Activated T-cell treated with anti-CD3 and anti-CD28 coated beads, Interleukin-2, amount 50 U/mL, for 4 hours (primary cell): ENCODE measurements at regions not wholly inside any gene's neighbourhood (a gene's known extent, or its start where the extent isn't known, plus 50 kb on each side); places are given as distances from the start of the nearest gene placed in this dataset.

ENCODE experiments used
- ATAC-seq, 2 donors: fragments of 200-7000 bp; cut with Tn5 transposase; one replicate each; pipeline ENCODE4 v1.10.0; 2021
- DNase-seq: peaks from one replicate; pipeline ENCODE4 v3.0.0-alpha.2; 2020
- H3K27me3 Mint-ChIP-seq: one replicate; pipeline ENCODE4 v1.8.0; 2021; ENCODE audit warnings: low read depth, mixed read lengths
- H3K36me3 Mint-ChIP-seq: one replicate; pipeline ENCODE4 v1.8.0; 2022; ENCODE audit warnings: mixed read lengths; ENCODE audit not compliant: insufficient read depth
- H3K4me1 Mint-ChIP-seq: one replicate; pipeline ENCODE4 v1.8.0; 2021; ENCODE audit warnings: low read depth, mixed read lengths
- H3K4me3 Mint-ChIP-seq: one replicate; pipeline ENCODE4 v1.8.0; 2021; ENCODE audit warnings: mild to moderate bottlenecking, moderate library complexity, mixed read lengths
- H3K9me3 Mint-ChIP-seq: one replicate; pipeline ENCODE4 v1.8.0; 2021; ENCODE audit warnings: mixed read lengths

DNA sequence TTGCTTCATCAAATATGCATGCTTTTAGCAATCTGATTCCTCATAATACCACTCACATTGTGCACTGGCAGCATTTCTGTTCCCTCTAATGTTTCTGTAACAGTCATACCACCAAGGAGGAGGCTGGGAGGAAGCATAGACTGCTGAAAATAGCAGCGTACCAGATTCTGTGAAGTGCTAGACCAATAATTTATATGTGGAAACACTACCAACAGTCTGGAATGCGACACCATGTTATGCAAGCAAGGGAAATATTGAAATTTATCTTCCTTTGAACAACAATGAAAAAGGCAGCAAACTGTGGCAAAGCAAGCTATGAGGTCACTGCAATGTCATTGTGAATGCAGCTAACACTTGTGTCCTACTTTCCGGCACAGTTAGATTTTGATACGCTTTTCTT, 1388.0 kb downstream of the EFNB2 start:
- Mint-ChIP-seq H3K27me3 (peaks cover 7% of the 10 kb centered on the region), H3K4me1 (no peaks in the 10 kb centered on the region), H3K4me3 (no peak overlapping the region), H3K9me3 (no peaks in the 10 kb centered on the region), H3K36me3 (no peaks in the 10 kb centered on the region)
- DNase-seq (no peak), ATAC-seq (no peak)

DNA sequence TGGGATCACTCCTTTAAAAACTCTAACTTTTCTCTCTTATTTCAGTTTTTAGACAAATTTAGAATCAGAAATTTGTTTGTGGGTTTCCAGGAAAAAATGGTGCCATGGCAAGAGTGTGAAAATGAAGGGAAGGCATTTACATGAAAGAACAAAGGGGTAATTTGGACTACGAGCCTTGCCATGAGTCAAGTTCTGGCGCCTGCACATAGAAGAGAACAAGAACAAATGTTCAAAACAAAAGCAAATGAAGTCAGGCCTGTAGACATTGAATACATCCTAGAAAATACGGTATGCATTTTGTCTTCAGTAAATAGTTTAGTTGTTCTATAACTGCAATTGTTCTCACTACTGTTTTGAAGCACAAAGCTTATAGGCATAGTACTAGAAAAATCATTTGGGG, 1390.5 kb downstream of the EFNB2 start:
- ATAC-seq (no peak), DNase-seq (no peak)
- Mint-ChIP-seq H3K4me3 (no peak overlapping the region), H3K9me3 (no peaks in the 10 kb centered on the region), H3K27me3 (peaks cover 3% of the 10 kb centered on the region), H3K4me1 (peaks cover 10% of the 10 kb centered on the region), H3K36me3 (no peaks in the 10 kb centered on the region)

DNA sequence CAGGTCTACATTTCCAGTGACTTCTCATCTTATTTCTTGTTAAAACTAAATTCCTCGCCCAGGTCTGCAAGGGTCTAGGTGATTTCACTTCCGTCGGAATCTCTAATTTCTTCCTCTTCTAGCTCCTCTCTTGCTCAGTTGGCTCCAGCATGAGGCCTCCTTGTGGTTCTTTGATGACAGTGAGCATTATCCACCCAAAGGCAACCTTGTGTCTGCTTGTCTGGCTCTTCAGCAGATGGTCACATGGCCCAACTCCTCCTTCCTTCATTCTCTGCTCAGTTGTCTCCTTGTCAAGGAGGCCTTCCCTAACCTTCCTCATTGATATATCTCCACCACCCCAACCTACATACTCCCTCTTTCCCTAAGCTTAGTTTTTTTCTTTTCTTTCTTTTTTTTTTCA, 1391.4 kb downstream of the EFNB2 start:
- Mint-ChIP-seq H3K4me3 (no peak overlapping the region), H3K36me3 (no peaks in the 10 kb centered on the region), H3K27me3 (no peaks in the 10 kb centered on the region), H3K9me3 (no peaks in the 10 kb centered on the region), H3K4me1 (peaks cover 19% of the 10 kb centered on the region)
- DNase-seq (no peak), ATAC-seq (no peak)

DNA sequence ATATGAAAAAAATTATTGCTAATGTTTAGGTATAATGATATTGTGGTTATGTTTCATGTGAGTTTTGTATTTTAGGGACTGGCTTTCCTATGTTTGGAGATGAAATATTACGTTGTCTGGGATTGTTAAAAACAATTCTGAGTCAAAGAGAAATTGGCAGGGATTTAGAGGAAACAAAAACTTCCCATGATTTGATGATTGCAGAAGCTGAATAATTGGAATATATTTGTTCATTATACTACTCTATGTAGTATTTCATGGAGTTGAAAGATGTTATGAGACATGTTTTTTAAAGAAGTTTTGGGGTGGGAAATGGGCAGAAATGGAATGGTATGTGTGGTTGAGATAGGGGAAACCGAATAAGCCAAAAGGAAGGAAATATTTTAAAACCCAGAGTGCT, 1392.9 kb downstream of the EFNB2 start:
- no peak for ATAC-seq
- Mint-ChIP-seq H3K4me1 (peaks cover 23% of the 10 kb centered on the region), H3K36me3 (no peaks in the 10 kb centered on the region), H3K9me3 (no peaks in the 10 kb centered on the region), H3K4me3 (no peak overlapping the region), H3K27me3 (no peaks in the 10 kb centered on the region)
- no peak for DNase-seq

DNA sequence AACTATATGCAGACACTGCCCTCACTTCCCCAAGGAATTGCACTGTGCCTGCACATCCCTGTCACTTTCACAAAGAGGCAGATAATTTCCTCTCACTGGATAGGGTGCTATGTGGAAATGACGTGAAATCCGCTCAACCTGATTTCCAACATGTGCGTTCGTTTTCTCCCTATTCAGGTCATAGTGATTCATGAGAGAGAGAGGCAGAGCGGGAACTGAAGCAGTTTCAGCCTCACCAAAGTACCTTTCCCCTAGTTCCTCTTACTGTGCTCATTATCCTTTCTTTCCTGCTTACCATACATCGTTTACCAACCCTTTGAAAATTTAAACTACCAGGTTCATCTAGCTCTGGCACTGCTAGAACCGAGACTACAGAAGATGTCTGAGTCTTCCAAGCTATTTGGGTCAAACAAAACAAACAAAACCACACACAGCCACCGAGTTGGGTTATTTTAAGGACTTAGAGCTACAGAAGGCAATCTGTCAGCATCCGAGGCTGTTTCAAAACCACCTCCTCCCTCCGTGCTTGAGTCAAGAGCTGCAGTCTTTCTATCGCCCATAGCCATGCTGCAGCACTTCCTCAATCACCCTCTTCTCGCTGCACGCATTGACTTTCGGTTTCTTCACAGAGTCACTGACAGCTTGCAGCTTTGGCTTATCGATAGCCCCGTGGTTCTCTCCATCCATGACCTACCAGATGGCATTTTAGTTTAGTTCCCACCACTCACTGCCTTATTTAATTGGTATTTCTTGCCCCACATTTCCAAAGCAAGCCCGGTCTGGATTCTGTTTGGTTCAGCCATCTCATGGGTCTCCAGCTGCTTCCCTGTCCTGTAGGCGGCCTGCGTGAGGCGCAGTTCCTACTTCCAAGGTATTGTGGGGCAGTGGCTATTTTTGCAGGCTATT, 1395.8 kb downstream of the EFNB2 start:
- H3K4me1 Mint-ChIP-seq = peaks cover 23% of the 10 kb centered on the region

DNA sequence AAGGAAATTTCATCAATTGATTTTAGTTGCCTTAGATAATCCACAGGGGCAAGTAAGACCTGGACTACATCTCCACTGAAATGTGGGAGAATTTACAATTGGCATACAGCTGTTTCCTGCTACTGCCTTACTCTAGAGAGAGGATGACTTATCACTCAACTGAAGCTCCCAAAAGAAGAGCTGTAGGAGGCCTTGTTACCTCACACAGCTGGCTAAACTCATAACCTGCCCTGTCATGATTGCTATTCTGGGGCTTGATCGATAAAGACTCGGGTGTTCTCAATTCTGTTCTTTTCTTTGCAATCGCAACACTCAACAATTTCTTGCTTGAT, 1396.4 kb downstream of the EFNB2 start:
- peak; percentile 6 to 12 for ATAC-seq
- no peaks in the 10 kb centered on the region for H3K36me3 Mint-ChIP-seq
- peaks cover 23% of the 10 kb centered on the region for H3K4me1 Mint-ChIP-seq
- no peaks in the 10 kb centered on the region for H3K9me3 Mint-ChIP-seq
- H3K4me3 Mint-ChIP-seq = peak overlapping the region; percentile 89
- DNase-seq = no peak
- H3K27me3 Mint-ChIP-seq = no peaks in the 10 kb centered on the region

More for the DNA sequence above, 1395.8 kb downstream of the EFNB2 start:
- ATAC-seq (peak; percentile 95), DNase-seq (peak; percentile 38)
- no peaks in the 10 kb centered on the region for H3K27me3 Mint-ChIP-seq
- H3K9me3 Mint-ChIP-seq = no peaks in the 10 kb centered on the region
- H3K4me3 Mint-ChIP-seq = peak overlapping the region; percentile 89
- no peaks in the 10 kb centered on the region for H3K36me3 Mint-ChIP-seq

DNA sequence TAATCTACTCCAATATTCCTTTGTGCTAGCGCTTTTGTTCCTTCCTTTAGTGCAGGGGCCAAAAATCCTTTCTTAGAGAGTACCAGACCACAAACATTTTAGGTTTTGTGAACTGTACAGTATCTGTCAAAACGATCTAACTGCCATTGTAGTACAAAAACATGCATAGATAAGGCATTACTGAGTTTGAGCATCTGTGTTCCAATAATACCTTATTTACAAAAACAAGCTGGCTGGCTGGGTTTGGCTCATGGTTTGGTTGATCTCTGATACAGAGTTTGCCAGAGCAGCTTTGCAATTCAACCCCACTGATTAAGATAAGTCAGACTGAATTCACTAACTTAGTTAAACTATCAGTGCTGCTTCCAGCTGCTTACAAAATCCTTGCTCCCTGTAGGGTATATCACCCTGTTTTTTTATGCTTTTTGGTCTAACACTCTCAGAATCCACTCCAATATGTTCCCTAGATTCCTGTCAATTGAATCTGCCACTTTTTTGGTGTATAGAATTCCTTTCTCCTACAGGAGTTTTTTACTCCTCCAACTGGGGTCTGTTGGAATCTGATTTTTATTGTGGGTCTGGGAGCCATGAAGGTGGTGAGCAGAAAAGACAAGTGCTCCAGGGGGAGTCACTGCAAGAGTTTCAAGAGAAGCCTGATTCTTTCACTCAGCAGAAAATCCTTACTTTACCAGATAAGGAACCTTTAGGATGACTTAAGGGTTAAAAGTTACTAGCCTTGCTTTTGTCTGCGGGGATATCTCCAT, 1399.4 kb downstream of the EFNB2 start:
- no peaks in the 10 kb centered on the region for H3K27me3 Mint-ChIP-seq
- ATAC-seq (no peak), DNase-seq (no peak)
- peaks cover 23% of the 10 kb centered on the region for H3K4me1 Mint-ChIP-seq
- no peak overlapping the region for H3K4me3 Mint-ChIP-seq
- no peaks in the 10 kb centered on the region for H3K36me3 Mint-ChIP-seq
- no peaks in the 10 kb centered on the region for H3K9me3 Mint-ChIP-seq

DNA sequence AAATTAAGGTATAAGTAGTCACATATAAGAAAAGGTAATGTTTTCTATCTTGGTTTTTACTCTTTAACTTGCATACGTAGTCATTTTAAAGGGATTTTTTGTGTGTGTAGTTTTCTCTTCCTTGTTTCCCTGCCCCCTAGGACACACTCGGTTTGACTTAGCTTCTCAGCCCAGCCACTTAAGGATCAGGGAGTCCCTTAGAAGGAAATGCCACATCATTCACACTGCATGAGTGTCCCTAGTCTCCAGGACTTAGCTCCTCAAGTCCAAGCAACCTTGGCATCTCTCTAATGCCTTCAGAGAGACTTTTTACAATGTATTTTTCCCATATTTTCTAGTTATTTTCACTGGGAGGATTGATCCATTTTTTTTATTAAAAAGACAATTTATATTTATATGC, 1407.7 kb downstream of the EFNB2 start:
- Mint-ChIP-seq H3K9me3 (no peaks in the 10 kb centered on the region), H3K4me1 (no peaks in the 10 kb centered on the region), H3K4me3 (no peak overlapping the region), H3K27me3 (peaks cover 6% of the 10 kb centered on the region), H3K36me3 (no peaks in the 10 kb centered on the region)
- DNase-seq (no peak), ATAC-seq (no peak)

DNA sequence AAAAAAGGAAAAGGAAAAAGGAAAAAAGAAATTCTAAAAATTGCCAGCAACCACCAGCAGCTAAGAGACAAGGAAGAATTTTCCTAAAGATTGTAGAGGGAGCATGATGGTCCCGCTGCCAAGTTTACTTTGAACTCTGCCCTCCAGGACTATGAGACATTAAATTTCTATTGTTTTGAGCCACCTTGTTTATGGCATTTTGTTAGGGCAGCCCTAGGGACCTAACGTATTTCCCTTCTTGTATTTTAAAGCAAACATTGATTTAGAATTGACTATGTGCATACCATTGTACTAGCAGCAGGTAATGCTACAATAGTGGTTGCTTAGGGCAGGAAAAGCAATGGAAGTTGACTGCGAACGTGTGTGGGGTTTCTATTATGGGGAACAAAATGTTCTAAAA, 1414.2 kb downstream of the EFNB2 start:
- Mint-ChIP-seq H3K4me3 (no peak overlapping the region), H3K9me3 (no peaks in the 10 kb centered on the region), H3K27me3 (peaks cover 1% of the 10 kb centered on the region), H3K4me1 (no peaks in the 10 kb centered on the region), H3K36me3 (no peaks in the 10 kb centered on the region)
- DNase-seq = no peak
- no peak for ATAC-seq

DNA sequence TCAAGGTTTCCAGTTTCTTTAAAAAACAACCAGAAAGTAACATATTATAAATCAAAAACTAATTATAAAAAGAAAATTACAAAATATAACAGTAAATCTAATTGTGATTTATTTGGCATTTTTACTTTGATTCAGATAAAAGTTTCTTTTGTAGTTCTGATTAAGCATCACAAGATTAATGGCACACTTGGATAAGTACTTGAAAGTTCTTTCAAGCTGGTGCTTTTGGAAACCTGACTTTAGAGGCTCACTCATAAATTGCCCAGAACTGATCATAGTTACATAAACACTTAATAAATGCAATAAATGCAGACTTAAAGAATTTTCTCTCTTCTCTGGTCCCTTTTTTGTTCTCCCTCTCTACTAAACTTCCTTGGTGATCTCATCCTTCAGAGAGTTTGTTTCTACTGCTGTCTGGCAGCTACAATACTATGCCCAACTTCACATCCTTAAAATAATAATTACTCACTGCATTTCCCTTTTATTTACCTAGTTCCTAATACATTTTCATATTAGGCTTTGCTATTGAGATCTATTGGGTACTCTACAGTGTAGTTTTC, 1417.0 kb downstream of the EFNB2 start:
- H3K4me3 Mint-ChIP-seq = no peak overlapping the region
- no peaks in the 10 kb centered on the region for H3K4me1 Mint-ChIP-seq
- peaks cover 8% of the 10 kb centered on the region for H3K9me3 Mint-ChIP-seq
- no peaks in the 10 kb centered on the region for H3K36me3 Mint-ChIP-seq
- DNase-seq (no peak), ATAC-seq (no peak)
- H3K27me3 Mint-ChIP-seq = peaks cover 7% of the 10 kb centered on the region

DNA sequence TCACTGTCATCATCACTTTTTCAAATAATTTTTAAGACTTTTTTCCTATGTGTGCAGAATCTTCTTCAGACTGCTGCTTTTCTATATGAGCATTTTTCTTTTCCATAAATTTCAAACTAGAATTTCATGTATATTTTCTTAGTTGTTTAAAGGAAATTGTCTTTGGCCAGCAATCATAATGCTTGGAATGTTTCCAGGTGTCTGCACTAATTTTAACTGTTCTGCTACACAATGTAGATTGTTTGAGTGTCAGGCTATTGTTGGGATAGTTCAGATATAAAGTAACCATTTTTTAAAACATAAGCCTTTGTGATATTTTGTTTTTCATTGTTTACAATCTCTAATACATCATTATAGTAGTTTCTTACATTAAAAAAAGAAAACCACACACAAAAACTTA, 1418.5 kb downstream of the EFNB2 start:
- DNase-seq = no peak
- Mint-ChIP-seq H3K4me3 (no peak overlapping the region), H3K4me1 (no peaks in the 10 kb centered on the region), H3K36me3 (no peaks in the 10 kb centered on the region), H3K9me3 (peaks cover 8% of the 10 kb centered on the region), H3K27me3 (peaks cover 9% of the 10 kb centered on the region)
- no peak for ATAC-seq

DNA sequence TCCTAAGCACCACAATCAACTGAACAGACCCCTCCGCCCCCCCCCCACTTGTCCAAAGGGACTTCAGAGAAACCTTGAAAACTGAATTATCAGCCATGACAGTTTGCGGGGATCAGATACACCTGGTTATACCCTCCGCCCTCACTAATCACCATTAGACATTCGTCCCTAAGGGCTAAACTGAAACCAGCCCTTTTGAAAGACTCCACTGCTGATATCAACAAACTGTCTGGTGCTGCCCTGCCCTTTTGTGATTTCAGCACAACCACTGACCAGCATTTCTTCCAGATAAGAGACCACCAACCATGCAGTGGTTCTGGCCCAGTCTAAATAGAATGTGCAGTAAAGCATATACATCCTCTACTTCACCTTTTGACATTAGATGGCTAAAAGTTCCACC, 1422.9 kb downstream of the EFNB2 start:
- Mint-ChIP-seq H3K9me3 (peaks cover 8% of the 10 kb centered on the region), H3K27me3 (peaks cover 7% of the 10 kb centered on the region), H3K4me1 (no peaks in the 10 kb centered on the region), H3K36me3 (no peaks in the 10 kb centered on the region), H3K4me3 (no peak overlapping the region)
- no peak for ATAC-seq
- DNase-seq = no peak

DNA sequence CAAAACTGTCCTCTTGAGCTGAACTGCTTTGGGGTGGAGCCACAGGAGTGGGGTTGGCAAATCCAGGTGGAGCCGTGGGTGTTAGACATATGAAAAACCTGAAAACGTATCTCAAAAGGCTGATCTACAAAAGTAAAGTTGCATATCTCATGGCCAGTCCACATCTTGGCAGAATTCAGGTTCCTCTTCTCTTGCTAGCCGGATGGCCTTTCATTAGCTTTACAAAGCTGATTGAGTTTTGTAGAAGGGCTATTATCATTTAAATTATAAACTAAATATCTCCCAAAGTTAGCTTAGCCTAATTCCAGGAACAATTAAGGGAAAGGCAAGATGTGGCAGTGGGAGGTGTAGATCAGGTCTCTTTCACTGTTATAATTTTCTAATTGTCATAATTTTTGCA, 1427.7 kb downstream of the EFNB2 start:
- ATAC-seq (no peak), DNase-seq (no peak)
- Mint-ChIP-seq H3K4me1 (no peaks in the 10 kb centered on the region), H3K27me3 (no peaks in the 10 kb centered on the region), H3K4me3 (no peak overlapping the region), H3K36me3 (no peaks in the 10 kb centered on the region), H3K9me3 (no peaks in the 10 kb centered on the region)

DNA sequence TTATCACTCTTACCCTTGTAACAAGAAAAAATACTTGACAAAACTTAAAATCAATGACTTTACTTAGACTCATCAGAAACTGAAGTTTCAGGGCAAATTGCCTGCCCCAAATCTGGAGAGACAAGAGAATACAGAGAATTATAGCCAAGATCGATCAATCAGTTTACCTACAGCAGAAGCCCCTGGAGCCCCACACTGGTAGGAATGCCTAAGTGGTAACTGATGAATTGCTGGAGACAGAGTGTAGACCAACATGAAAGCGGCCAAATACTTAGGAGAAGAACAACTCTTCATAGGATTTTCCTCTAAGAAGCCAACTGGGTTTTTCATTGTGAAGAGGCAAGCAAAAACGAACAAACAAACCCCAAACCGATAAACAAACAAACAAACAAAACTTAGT, 1430.0 kb downstream of the EFNB2 start:
- no peak for DNase-seq
- Mint-ChIP-seq H3K9me3 (no peaks in the 10 kb centered on the region), H3K27me3 (no peaks in the 10 kb centered on the region), H3K4me3 (no peak overlapping the region), H3K4me1 (no peaks in the 10 kb centered on the region), H3K36me3 (no peaks in the 10 kb centered on the region)
- ATAC-seq = no peak

DNA sequence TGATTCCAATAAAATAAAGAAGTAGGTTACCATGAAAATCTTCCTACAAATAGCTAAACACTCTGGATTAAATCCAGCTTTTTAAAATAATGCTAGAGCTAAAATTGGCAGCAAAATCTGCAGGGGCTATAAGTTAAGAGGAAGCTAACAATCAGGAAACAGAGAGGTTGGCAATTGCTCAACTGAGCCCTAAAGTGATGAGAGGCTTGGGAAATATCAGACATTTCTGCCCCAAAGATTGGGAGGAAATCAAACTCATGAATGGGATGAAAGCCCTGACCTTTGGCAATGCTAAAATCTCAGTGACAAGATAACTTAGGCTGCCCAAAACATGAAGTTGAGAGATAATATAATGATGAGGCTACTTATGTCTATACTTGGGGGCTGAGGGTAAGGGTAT, 1437.9 kb downstream of the EFNB2 start:
- Mint-ChIP-seq H3K27me3 (peaks cover 11% of the 10 kb centered on the region), H3K4me3 (no peak overlapping the region), H3K36me3 (no peaks in the 10 kb centered on the region), H3K4me1 (no peaks in the 10 kb centered on the region), H3K9me3 (no peaks in the 10 kb centered on the region)
- DNase-seq (no peak), ATAC-seq (no peak)
